Lower leg skin (tissue), 4 donors: ENCODE measurements at regions not wholly inside any gene's neighbourhood (a gene's known extent, or its start where the extent isn't known, plus 50 kb on each side); places are given as distances from the start of the nearest gene placed in this dataset.

Source experiments
- DNase-seq, 2 donors: peaks; one replicate each; pipeline ENCODE4 v3.0.0-alpha.2; 2019; ENCODE audit warnings: low spot score in 2 of 2
- H3K4me3 ChIP-seq: fragments of 200-600 bp; sonication (generic); 2 replicates; pipeline ENCODE4 v1.5.1; 2017; ENCODE audit warnings: mild to moderate bottlenecking, low read depth; ENCODE audit not compliant: poor library complexity, severe bottlenecking
- CTCF ChIP-seq, 3 donors: fragments of 450-650 bp; IDR thresholded peaks; one replicate each; pipeline ENCODE4 v1.5.1; 2016; ENCODE audit warnings: antibody characterized with exemption in 3 of 3, mild to moderate bottlenecking in 3 of 3, moderate library complexity in 2 of 3
- POLR2A ChIP-seq, 2 donors: fragments of 450-650 bp; IDR thresholded peaks; one replicate each; pipeline ENCODE4 v1.6.1; 2016 to 2017; ENCODE audit warnings: antibody characterized with exemption in 2 of 2, mild to moderate bottlenecking in 1 of 2, moderate library complexity in 1 of 2
- WGBS, 2 donors: methylation state at CpG; one replicate each; pipeline ENCODE4 v1.1.5; 2018; 5-methylcytosine and 5-hydroxymethylcytosine counted together
- intact Hi-C: fragments of 100-400 bp; cut with DNase I; formaldehyde crosslinking; loops from one replicate; pipeline ENCODE4 v1.15.0; 2023; ENCODE audit warnings: low total_unique reads

- no peak overlapping the region for H3K4me3 ChIP-seq
- intact Hi-C loops = no loop called here
- DNase-seq = no peak
- no peak for TF ChIP-seq CTCF (IDR thresholded peaks at IDR 0.05)
- no peak for TF ChIP-seq POLR2A (IDR thresholded peaks at IDR 0.05)
- 50 to 58% methylated on average over 2 to 4 of the region's 4 CpGs for WGBS, 2 donors
Observed at GRCh38 chr2:187748958-187749357, 194.7 kb upstream of the TFPI start.

- 75 to 90% methylated on average over 5 to 7 of the region's 7 CpGs for WGBS, 2 donors
- intact Hi-C loops = no loop called here
- no peak overlapping the region for H3K4me3 ChIP-seq
- DNase-seq = no peak
- TF ChIP-seq POLR2A (IDR thresholded peaks at IDR 0.05) = no peak
- TF ChIP-seq CTCF (IDR thresholded peaks at IDR 0.05) = no peak
Observed at GRCh38 chr2:187749804-187750431, 195.7 kb upstream of the TFPI start.

GRCh38 chr2:187768995-187769394, 214.8 kb upstream of the TFPI start:
- 78 to 84% methylated on average over 4 of the region's 4 CpGs for WGBS, 2 donors
- H3K4me3 ChIP-seq = no peak overlapping the region
- TF ChIP-seq POLR2A (IDR thresholded peaks at IDR 0.05) (no peak), CTCF (IDR thresholded peaks at IDR 0.05) (no peak)

GRCh38 chr2:187769437-187769836, 215.2 kb upstream of the TFPI start:
- 84 to 88% methylated on average over 3 of the region's 3 CpGs for WGBS, 2 donors
- intact Hi-C loops = no loop called here
- DNase-seq = no peak
- TF ChIP-seq POLR2A (IDR thresholded peaks at IDR 0.05) = no peak
- no peak for TF ChIP-seq CTCF (IDR thresholded peaks at IDR 0.05)
- no peak overlapping the region for H3K4me3 ChIP-seq

More at GRCh38 chr2:187768995-187769394, 214.8 kb upstream of the TFPI start:
- no peak for DNase-seq
- intact Hi-C loops = no loop called here

GRCh38 chr2:187774551-187775071, 220.4 kb upstream of the TFPI start:
- intact Hi-C loops = no loop called here
- TF ChIP-seq CTCF (IDR thresholded peaks at IDR 0.05) = no peak
- TF ChIP-seq POLR2A (IDR thresholded peaks at IDR 0.05) = no peak
- no peak for DNase-seq
- H3K4me3 ChIP-seq = no peak overlapping the region
- 79 to 89% methylated on average over 1 of the region's 1 CpG for WGBS, 2 donors

GRCh38 chr2:187775196-187775595, 221.0 kb upstream of the TFPI start:
- intact Hi-C loops = no loop called here
- WGBS, 2 donors = 38 to 59% methylated on average over 2 of the region's 2 CpGs
- DNase-seq = no peak
- TF ChIP-seq POLR2A (IDR thresholded peaks at IDR 0.05) (no peak), CTCF (IDR thresholded peaks at IDR 0.05) (no peak)
- no peak overlapping the region for H3K4me3 ChIP-seq
